ENCODE measurements at regions not wholly inside any gene's neighbourhood (a gene's known extent, or its start where the extent isn't known, plus 50 kb on each side); places are given as distances from the start of the nearest gene placed in this dataset.

- in situ Hi-C loops (cut with HindIII; ENCODE audit: low sequenced_read_pairs): no loop called here
- DNase-seq (ENCODE audit: low read depth): no peak
- no peak for TF ChIP-seq CTCF (IDR thresholded peaks at IDR 0.05; ENCODE audit: low read depth, low read length, missing control alignments)
Observed at GRCh38 chr6:8958894-8959511, 523.7 kb upstream of the SLC35B3 start.

GRCh38 chr6:8953310-8953709 lies 518.0 kb upstream of the SLC35B3 start:
- TF ChIP-seq CTCF (IDR thresholded peaks at IDR 0.05; ENCODE audit: low read depth, low read length, missing control alignments): no peak

More at GRCh38 chr6:8958894-8959511, 523.7 kb upstream of the SLC35B3 start:
- H3K4me3 ChIP-seq (ENCODE audit: low read depth, low read length): no peak overlapping the region

GRCh38 chr6:8948733-8949132 lies 513.4 kb upstream of the SLC35B3 start:
- no peak for TF ChIP-seq CTCF (IDR thresholded peaks at IDR 0.05; ENCODE audit: low read depth, low read length, missing control alignments)
- no peak overlapping the region for H3K4me3 ChIP-seq (ENCODE audit: low read depth, low read length)
- DNase-seq (ENCODE audit: low read depth): no peak
- in situ Hi-C loops (cut with HindIII; ENCODE audit: low sequenced_read_pairs): no loop called here

More at GRCh38 chr6:8953310-8953709, 518.0 kb upstream of the SLC35B3 start:
- no peak for DNase-seq (ENCODE audit: low read depth)
- in situ Hi-C loops (cut with HindIII; ENCODE audit: low sequenced_read_pairs): no loop called here
- H3K4me3 ChIP-seq (ENCODE audit: low read depth, low read length): no peak overlapping the region

GRCh38 chr6:8947900-8948299 lies 512.6 kb upstream of the SLC35B3 start:
- no peak for DNase-seq (ENCODE audit: low read depth)
- no peak overlapping the region for H3K4me3 ChIP-seq (ENCODE audit: low read depth, low read length)
- no peak for TF ChIP-seq CTCF (IDR thresholded peaks at IDR 0.05; ENCODE audit: low read depth, low read length, missing control alignments)
- in situ Hi-C loops (cut with HindIII; ENCODE audit: low sequenced_read_pairs): no loop called here

GRCh38 chr6:8944548-8944947 lies 509.2 kb upstream of the SLC35B3 start:
- no peak for TF ChIP-seq CTCF (IDR thresholded peaks at IDR 0.05; ENCODE audit: low read depth, low read length, missing control alignments)
- H3K4me3 ChIP-seq (ENCODE audit: low read depth, low read length): no peak overlapping the region
- in situ Hi-C loops (cut with HindIII; ENCODE audit: low sequenced_read_pairs): no loop called here
- DNase-seq (ENCODE audit: low read depth): no peak

GRCh38 chr6:8943073-8943472 lies 507.7 kb upstream of the SLC35B3 start:
- H3K4me3 ChIP-seq (ENCODE audit: low read depth, low read length): no peak overlapping the region
- DNase-seq (ENCODE audit: low read depth): no peak
- in situ Hi-C loops (cut with HindIII; ENCODE audit: low sequenced_read_pairs): no loop called here
- no peak for TF ChIP-seq CTCF (IDR thresholded peaks at IDR 0.05; ENCODE audit: low read depth, low read length, missing control alignments)
